ENCODE measurements at regions not wholly inside any gene's neighbourhood (a gene's known extent, or its start where the extent isn't known, plus 50 kb on each side); places are given as distances from the start of the nearest gene placed in this dataset.

GRCh38 chr9:115341426-115341825 is 223.5 kb upstream of the TNC start:
- H3K4me2 ChIP-seq (ENCODE audit: insufficient read depth, insufficient read length, low read length), result no peak overlapping the region
- no peak overlapping the region for H2AK5ac ChIP-seq (ENCODE audit: insufficient read length, low read length)
- H3K27ac Mint-ChIP-seq, result no peak overlapping the region
- no peak overlapping the region for H3K23ac ChIP-seq (ENCODE audit: insufficient read length, low read depth, low read length)
- no peak overlapping the region for H2BK12ac ChIP-seq (ENCODE audit: insufficient read length, low read depth, low read length)
- no peak overlapping the region for H2BK15ac ChIP-seq (ENCODE audit: low read depth, low read length)
- H3K14ac ChIP-seq (ENCODE audit: insufficient read depth, low read length), result no peak overlapping the region
- H3K9me3 Mint-ChIP-seq, result peaks cover 0 to 4% of the 10 kb centered on the region in 2 experiments; a peak in 2 of 5 replicates
- H3K4me3 Mint-ChIP-seq, result no peak overlapping the region
- peaks cover 7 to 11% of the 10 kb centered on the region in 2 experiments for H3K4me1 Mint-ChIP-seq
- H3K4ac ChIP-seq (ENCODE audit: low read depth, low read length), result no peak overlapping the region
- no peak overlapping the region for H4K5ac ChIP-seq (ENCODE audit: insufficient read length, low read depth, low read length)
- H2BK20ac ChIP-seq (ENCODE audit: low read depth, low read length, poor library complexity, severe bottlenecking), result no peak overlapping the region
- H3K18ac ChIP-seq (ENCODE audit: insufficient read length, low read depth, low read length), result no peak overlapping the region
- no peaks in the 10 kb centered on the region for H3K36me3 Mint-ChIP-seq (ENCODE audit: insufficient read depth in 1 of 3, low read depth in 3 of 3)
- H3K27me3 ChIP-seq (ENCODE audit: insufficient read depth, low read length), result no peaks in the 10 kb centered on the region
- no peaks in the 10 kb centered on the region for H3K79me2 ChIP-seq (ENCODE audit: insufficient read depth, low read length)
- no peak overlapping the region for H4K8ac ChIP-seq (replicated peaks; ENCODE audit: insufficient read length, low read depth, low read length)
- WGBS (ENCODE audit: extremely low coverage, insufficient read length, low lambda C conversion rate), result no CpG with 5 or more reads among the region's 3 CpGs
- no peaks in the 10 kb centered on the region for H3K4me1 ChIP-seq (ENCODE audit: insufficient read depth, low read length)
- H3K27me3 Mint-ChIP-seq (ENCODE audit: low read depth), result no peaks in the 10 kb centered on the region; the same call in 1 of the 2 replicates
- no peak overlapping the region for H2AFZ ChIP-seq (ENCODE audit: low read length)
- no peak for DNase-seq
- H3T11ph ChIP-seq (ENCODE audit: low read length), result no peak overlapping the region
- no peaks in the 10 kb centered on the region for H3K9me3 ChIP-seq (ENCODE audit: control insufficient read depth, low read depth, low read length)
- no peak overlapping the region for H3K27ac ChIP-seq (ENCODE audit: insufficient read length, low read depth, low read length)
- H3K79me1 ChIP-seq (ENCODE audit: insufficient read depth, low read depth, low read length, poor library complexity, severe bottlenecking), result no peaks in the 10 kb centered on the region
- H4K20me1 ChIP-seq (ENCODE audit: control insufficient read depth, insufficient read depth, insufficient read length), result no peaks in the 10 kb centered on the region
- no peak overlapping the region for H2BK5ac ChIP-seq (ENCODE audit: insufficient read length, low read length)
- H4K91ac ChIP-seq (ENCODE audit: insufficient read length, low read depth, low read length), result no peak overlapping the region
- H2BK120ac ChIP-seq (ENCODE audit: low read depth, low read length, poor library complexity, severe bottlenecking), result no peak overlapping the region
- no peak for TF ChIP-seq CTCF (conservative IDR thresholded peaks at IDR 0.05)
- H3K9ac ChIP-seq (ENCODE audit: extremely low read depth, insufficient read length, low read length), result no peak overlapping the region
- H3K56ac ChIP-seq (ENCODE audit: insufficient read length, low read depth, low read length), result no peak overlapping the region
- H3K23me2 ChIP-seq (ENCODE audit: insufficient read length, low read depth, low read length, poor library complexity, severe bottlenecking), result no peaks in the 10 kb centered on the region
